Small intestine (tissue), 7 donors: ENCODE measurements at regions not wholly inside any gene's neighbourhood (a gene's known extent, or its start where the extent isn't known, plus 50 kb on each side); places are given as distances from the start of the nearest gene placed in this dataset.
"Not testable (repeated sequence)": the region's sequence is repeated elsewhere in the genome, so short reads cannot be mapped to it uniquely, and the experiment has no call there.

Experiments
- DNase-seq, 2 donors: peaks; one replicate each; pipeline versions ENCODE4 v3.0.0 to v3.0.0-alpha.2; 2013
- FAIRE-seq: peaks from 2 replicates; lab custom pipeline; 2012; peaks lifted over from hg19 to GRCh38; lab: Jason Lieb, UNC
- H3K27ac ChIP-seq, 3 donors: one replicate each; pipeline ENCODE4 v1.5.1; 2013; ENCODE audit warnings: low read length in 2 of 3, mild to moderate bottlenecking in 2 of 3, control low read depth in 1 of 3, inconsistent platforms in 1 of 3, low read depth in 1 of 3, moderate library complexity in 1 of 3
- H3K27me3 ChIP-seq, 3 donors: one replicate each; pipeline ENCODE4 v1.6.1; 2013; ENCODE audit warnings: low read length in 3 of 3, inconsistent platforms in 1 of 3; ENCODE audit not compliant: control insufficient read depth in 3 of 3, insufficient read depth in 3 of 3
- H3K36me3 ChIP-seq, 3 donors: one replicate each; pipeline ENCODE4 v1.6.1; 2013; ENCODE audit warnings: low read length in 3 of 3, inconsistent platforms in 1 of 3, low read depth in 1 of 3, mild to moderate bottlenecking in 1 of 3, moderate library complexity in 1 of 3; ENCODE audit not compliant: control insufficient read depth in 3 of 3, insufficient read depth in 2 of 3
- H3K4me1 ChIP-seq, 3 donors: one replicate each; pipeline ENCODE4 v1.6.1; 2013; ENCODE audit warnings: low read length in 2 of 3, inconsistent platforms in 1 of 3, low read depth in 1 of 3, mild to moderate bottlenecking in 1 of 3, moderate library complexity in 1 of 3; ENCODE audit not compliant: control insufficient read depth in 3 of 3, insufficient read depth in 2 of 3
- H3K4me3 ChIP-seq, 3 donors: one replicate each; pipeline ENCODE4 v1.5.1; 2013; ENCODE audit warnings: low read length in 3 of 3, control low read depth in 1 of 3, inconsistent platforms in 1 of 3, low read depth in 1 of 3, mild to moderate bottlenecking in 1 of 3, moderate library complexity in 1 of 3
- H3K9me3 ChIP-seq, 2 donors: one replicate each; pipeline ENCODE4 v1.6.1; 2013; ENCODE audit warnings: low read depth in 1 of 2, low read length in 1 of 2; ENCODE audit not compliant: control insufficient read depth in 2 of 2, insufficient read depth in 1 of 2
- WGBS, 3 donors: extraction: QIAGEN DNeasy Blood & Tissue Kit; methylation state at CpG; one replicate each; pipeline ENCODE4 v1.1.7; 2013; 5-methylcytosine and 5-hydroxymethylcytosine counted together
- donor health status: healthy with polysubstance abuse.
- donor health status: control.
- donor health status: control.
- donor health status: Bipolar disorder and iron deficiency.
- donor health status: healthy.

- WGBS, 3 donors = 53 to 74% (median 73%) methylated on average over 1 to 2 of the region's 4 CpGs
- not testable (repeated sequence) for H3K9me3 ChIP-seq, DNase-seq, H3K4me1 ChIP-seq, FAIRE-seq, H3K36me3 ChIP-seq, H3K27ac ChIP-seq, H3K27me3 ChIP-seq, H3K4me3 ChIP-seq
Observed at GRCh38 chr1:221857094-221857444, 115.2 kb upstream of the DUSP10 start.

- Histone ChIP-seq H3K9me3 (no peaks in the 10 kb centered on the region), H3K27ac (no peak overlapping the region), H3K36me3 (no peaks in the 10 kb centered on the region), H3K4me3 (no peak overlapping the region), H3K27me3 (no peaks in the 10 kb centered on the region), H3K4me1 (no peaks in the 10 kb centered on the region)
- DNase-seq (no peak), FAIRE-seq (no peak)
- 73 to 87% (median 79%) methylated on average over 3 of the region's 3 CpGs for WGBS, 3 donors
Observed at GRCh38 chr1:221856228-221857093, 114.6 kb upstream of the DUSP10 start.

DNA sequence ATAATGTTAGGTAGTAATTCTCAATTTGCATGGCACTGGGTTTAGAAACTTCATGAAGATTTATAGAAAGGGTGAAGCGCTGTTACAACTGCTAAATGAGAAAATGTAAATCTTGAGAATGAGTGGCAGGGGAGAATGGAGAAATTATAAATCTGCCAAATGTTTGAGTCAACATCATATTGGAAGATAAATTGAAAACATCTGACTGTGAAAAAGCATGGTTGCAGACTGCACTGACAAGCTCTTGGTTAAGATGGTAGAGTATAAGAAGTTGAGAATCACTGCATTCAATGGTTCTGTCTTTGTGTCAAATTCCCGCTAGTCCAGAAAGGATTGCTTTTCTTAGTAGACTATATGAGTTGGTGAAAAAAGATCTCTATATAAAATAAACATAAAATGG, 113.3 kb upstream of the DUSP10 start:
- Histone ChIP-seq H3K4me3 (no peak overlapping the region), H3K27ac (no peak overlapping the region), H3K27me3 (no peaks in the 10 kb centered on the region), H3K4me1 (no peaks in the 10 kb centered on the region), H3K36me3 (no peaks in the 10 kb centered on the region), H3K9me3 (no peaks in the 10 kb centered on the region)
- FAIRE-seq (no peak), DNase-seq (no peak)
- WGBS, 3 donors = 93 to 98% (median 95%) methylated on average over 2 of the region's 2 CpGs

GRCh38 chr1:221851336-221851735, 109.4 kb upstream of the DUSP10 start:
- Histone ChIP-seq H3K4me1 (no peaks in the 10 kb centered on the region), H3K36me3 (no peaks in the 10 kb centered on the region), H3K27me3 (no peaks in the 10 kb centered on the region), H3K9me3 (no peaks in the 10 kb centered on the region), H3K27ac (no peak overlapping the region), H3K4me3 (no peak overlapping the region)
- FAIRE-seq (no peak), DNase-seq (no peak)

- no peak overlapping the region for H3K4me3 ChIP-seq
- no peaks in the 10 kb centered on the region for H3K9me3 ChIP-seq
- DNase-seq (no peak), FAIRE-seq (no peak)
- no peaks in the 10 kb centered on the region for H3K4me1 ChIP-seq
- H3K27ac ChIP-seq = no peak overlapping the region
- no peaks in the 10 kb centered on the region for H3K36me3 ChIP-seq
- H3K27me3 ChIP-seq = no peaks in the 10 kb centered on the region
- 54 to 73% (median 65%) methylated on average over 8 of the region's 8 CpGs for WGBS, 3 donors
Observed at GRCh38 chr1:221850470-221851187, 108.7 kb upstream of the DUSP10 start.

GRCh38 chr1:221849897-221850296, 108.0 kb upstream of the DUSP10 start:
- H3K27ac ChIP-seq = no peak overlapping the region
- H3K4me1 ChIP-seq = no peaks in the 10 kb centered on the region
- no peak for DNase-seq
- FAIRE-seq = no peak
- no peaks in the 10 kb centered on the region for H3K36me3 ChIP-seq
- no peak overlapping the region for H3K4me3 ChIP-seq
- no peaks in the 10 kb centered on the region for H3K9me3 ChIP-seq
- 68 to 89% (median 70%) methylated on average over 2 of the region's 2 CpGs for WGBS, 3 donors
- no peaks in the 10 kb centered on the region for H3K27me3 ChIP-seq

- Histone ChIP-seq H3K4me1 (no peaks in the 10 kb centered on the region), H3K9me3 (no peaks in the 10 kb centered on the region), H3K27ac (no peak overlapping the region), H3K27me3 (no peaks in the 10 kb centered on the region), H3K36me3 (no peaks in the 10 kb centered on the region), H3K4me3 (no peak overlapping the region)
- WGBS, 3 donors = 86 to 98% (median 94%) methylated on average over 1 of the region's 1 CpG
- DNase-seq = no peak
- no peak for FAIRE-seq
Observed at GRCh38 chr1:221849110-221849509, 107.2 kb upstream of the DUSP10 start.

DNA sequence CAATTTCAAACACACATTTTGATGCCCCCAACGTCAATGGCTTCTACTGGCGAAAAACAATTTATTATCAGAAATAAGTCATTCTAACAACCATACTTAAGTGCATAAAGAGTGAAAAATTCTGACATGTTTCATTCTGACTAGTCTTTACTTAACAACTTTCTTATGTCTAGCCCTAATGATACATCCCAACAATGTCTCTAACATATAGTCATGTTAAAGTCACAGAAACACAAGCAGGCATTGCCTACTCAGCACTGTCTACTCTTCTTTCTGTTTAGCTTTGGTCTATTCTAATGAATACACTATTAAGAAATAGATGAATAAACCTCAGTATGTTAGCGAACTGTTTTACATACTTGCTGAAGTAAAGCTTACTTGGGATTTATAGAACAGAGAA, 105.8 kb upstream of the DUSP10 start:
- FAIRE-seq (no peak), DNase-seq (no peak)
- Histone ChIP-seq H3K9me3 (no peaks in the 10 kb centered on the region), H3K27ac (no peak overlapping the region), H3K4me1 (no peaks in the 10 kb centered on the region), H3K36me3 (no peaks in the 10 kb centered on the region), H3K4me3 (no peak overlapping the region), H3K27me3 (no peaks in the 10 kb centered on the region)
- 89 to 91% (median 90%) methylated on average over 3 of the region's 3 CpGs for WGBS, 3 donors
